HG02610 (cell line): ENCODE measurements at regions not wholly inside any gene's neighbourhood (a gene's known extent, or its start where the extent isn't known, plus 50 kb on each side); places are given as distances from the start of the nearest gene placed in this dataset.

Source experiments
- ATAC-seq: cut with Tn5 transposase; IDR thresholded peaks from one replicate; pipeline ENCODE4 v1.9.1; 2021; ENCODE audit warnings: mild to moderate bottlenecking, moderate library complexity; ENCODE audit not compliant: unreplicated experiment

- ATAC-seq: no peak
These were observed 289.1 kb downstream of the TRIB2 start for GRCh38 chr2:13005761-13006335.

- no peak for ATAC-seq
These were observed 289.7 kb downstream of the TRIB2 start for GRCh38 chr2:13006426-13006825.

- peak; percentile 74 for ATAC-seq
These were observed 290.3 kb downstream of the TRIB2 start for GRCh38 chr2:13006829-13007717.

- ATAC-seq: no peak
These were observed 292.4 kb downstream of the TRIB2 start for GRCh38 chr2:13009027-13009642.

- no peak for ATAC-seq
These were observed 293.5 kb downstream of the TRIB2 start for GRCh38 chr2:13010283-13010682.

- ATAC-seq: no peak
These were observed 298.0 kb downstream of the TRIB2 start for GRCh38 chr2:13014783-13015182.

- ATAC-seq: no peak
These were observed 299.0 kb downstream of the TRIB2 start for GRCh38 chr2:13015532-13016320.

GRCh38 chr2:13018490-13018889, 301.8 kb downstream of the TRIB2 start:
- ATAC-seq: no peak

- no peak for ATAC-seq
These were observed 303.0 kb downstream of the TRIB2 start for GRCh38 chr2:13019781-13020180.

- ATAC-seq: no peak
These were observed 303.7 kb downstream of the TRIB2 start for GRCh38 chr2:13020469-13020868.

GRCh38 chr2:13021470-13021957, 304.8 kb downstream of the TRIB2 start:
- ATAC-seq: no peak

- ATAC-seq: no peak
These were observed 313.9 kb downstream of the TRIB2 start for GRCh38 chr2:13030606-13031005.

- no peak for ATAC-seq
These were observed 318.1 kb downstream of the TRIB2 start for GRCh38 chr2:13034861-13035260.

GRCh38 chr2:13035866-13036265, 319.1 kb downstream of the TRIB2 start:
- no peak for ATAC-seq

- no peak for ATAC-seq
These were observed 323.3 kb downstream of the TRIB2 start for GRCh38 chr2:13040043-13040442.

GRCh38 chr2:13046557-13047165, 329.9 kb downstream of the TRIB2 start:
- no peak for ATAC-seq

- ATAC-seq: no peak
These were observed 334.0 kb downstream of the TRIB2 start for GRCh38 chr2:13050764-13051163.

GRCh38 chr2:13052547-13052946, 335.8 kb downstream of the TRIB2 start:
- no peak for ATAC-seq

GRCh38 chr2:13056259-13056843, 339.6 kb downstream of the TRIB2 start:
- ATAC-seq: no peak

GRCh38 chr2:13057671-13058070, 340.9 kb downstream of the TRIB2 start:
- no peak for ATAC-seq
